ENCODE measurements at regions not wholly inside any gene's neighbourhood (a gene's known extent, or its start where the extent isn't known, plus 50 kb on each side); places are given as distances from the start of the nearest gene placed in this dataset.

DNA sequence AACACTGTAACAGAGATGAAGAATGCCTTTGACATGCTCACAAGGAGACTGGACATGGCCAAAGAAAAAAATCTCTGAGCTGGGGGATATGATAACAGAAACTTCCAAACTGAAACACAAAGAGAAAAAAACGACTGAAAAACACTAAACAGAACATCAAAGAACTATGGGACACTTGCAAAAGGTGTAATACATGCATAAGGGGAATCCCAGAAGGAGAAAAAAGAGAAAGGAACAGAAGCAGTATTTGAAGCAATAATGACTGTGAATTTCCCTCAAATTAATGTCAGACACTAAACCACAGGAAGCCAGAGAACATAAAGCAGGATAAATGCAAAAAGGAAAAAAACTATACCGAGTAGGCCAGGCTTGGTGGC is 117.4 kb upstream of the ARID1B start:
- TF ChIP-seq, protein P1, sequence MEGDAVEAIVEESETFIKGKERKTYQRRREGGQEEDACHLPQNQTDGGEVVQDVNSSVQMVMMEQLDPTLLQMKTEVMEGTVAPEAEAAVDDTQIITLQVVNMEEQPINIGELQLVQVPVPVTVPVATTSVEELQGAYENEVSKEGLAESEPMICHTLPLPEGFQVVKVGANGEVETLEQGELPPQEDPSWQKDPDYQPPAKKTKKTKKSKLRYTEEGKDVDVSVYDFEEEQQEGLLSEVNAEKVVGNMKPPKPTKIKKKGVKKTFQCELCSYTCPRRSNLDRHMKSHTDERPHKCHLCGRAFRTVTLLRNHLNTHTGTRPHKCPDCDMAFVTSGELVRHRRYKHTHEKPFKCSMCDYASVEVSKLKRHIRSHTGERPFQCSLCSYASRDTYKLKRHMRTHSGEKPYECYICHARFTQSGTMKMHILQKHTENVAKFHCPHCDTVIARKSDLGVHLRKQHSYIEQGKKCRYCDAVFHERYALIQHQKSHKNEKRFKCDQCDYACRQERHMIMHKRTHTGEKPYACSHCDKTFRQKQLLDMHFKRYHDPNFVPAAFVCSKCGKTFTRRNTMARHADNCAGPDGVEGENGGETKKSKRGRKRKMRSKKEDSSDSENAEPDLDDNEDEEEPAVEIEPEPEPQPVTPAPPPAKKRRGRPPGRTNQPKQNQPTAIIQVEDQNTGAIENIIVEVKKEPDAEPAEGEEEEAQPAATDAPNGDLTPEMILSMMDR (IDR thresholded peaks at IDR 0.05; ENCODE audit: insufficient read depth, low read depth, low read length, missing control alignments) = no peak
- DNase-seq (ENCODE audit: low read depth) = peak; percentile 35
- H3K4me3 ChIP-seq (ENCODE audit: low read depth, low read length) = no peak overlapping the region

DNA sequence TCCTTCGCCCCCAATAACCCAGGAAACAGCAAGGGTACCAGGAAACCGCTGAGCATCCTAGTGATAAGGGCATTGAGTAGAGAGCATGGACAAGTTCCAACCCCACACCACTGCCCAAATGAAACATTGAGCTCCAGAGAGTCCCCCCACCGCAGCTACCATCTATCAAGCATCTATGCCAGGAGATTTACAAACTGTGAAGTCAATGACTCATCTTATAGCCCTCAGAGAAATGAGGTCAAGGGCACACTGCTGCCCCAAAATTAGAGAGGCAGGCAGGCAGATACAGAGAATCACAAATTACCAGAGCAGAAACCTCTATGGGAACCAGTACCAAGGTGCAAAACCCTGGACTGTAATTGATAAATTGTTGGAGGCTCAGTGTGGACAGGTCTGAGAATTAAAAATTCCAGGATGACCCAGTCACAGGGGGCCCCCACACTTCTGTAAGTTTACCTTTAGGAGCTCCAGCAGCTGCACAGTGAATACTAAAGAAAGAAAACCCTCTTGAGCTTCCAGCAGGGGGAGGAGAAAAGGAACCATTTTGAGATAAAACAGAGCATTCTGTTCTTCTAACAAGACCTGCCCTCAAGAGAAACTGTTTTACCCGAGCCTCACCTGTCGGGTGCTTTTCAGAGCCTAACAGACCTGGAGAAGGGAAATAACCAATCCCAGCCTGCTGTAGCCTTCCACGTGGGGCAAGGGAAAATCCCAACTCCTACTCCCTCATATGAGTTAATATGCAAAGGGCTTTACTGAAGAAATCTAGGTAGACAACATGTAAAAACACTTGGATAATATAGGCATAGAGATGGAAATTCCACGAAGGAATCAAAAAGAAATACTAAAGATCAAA is 118.0 kb upstream of the ARID1B start:
- DNase-seq (ENCODE audit: low read depth) = peak; percentile 43
- H3K4me3 ChIP-seq (ENCODE audit: low read depth, low read length) = no peak overlapping the region
- TF ChIP-seq, protein P1 (IDR thresholded peaks at IDR 0.05; ENCODE audit: insufficient read depth, low read depth, low read length, missing control alignments) = no peak

DNA sequence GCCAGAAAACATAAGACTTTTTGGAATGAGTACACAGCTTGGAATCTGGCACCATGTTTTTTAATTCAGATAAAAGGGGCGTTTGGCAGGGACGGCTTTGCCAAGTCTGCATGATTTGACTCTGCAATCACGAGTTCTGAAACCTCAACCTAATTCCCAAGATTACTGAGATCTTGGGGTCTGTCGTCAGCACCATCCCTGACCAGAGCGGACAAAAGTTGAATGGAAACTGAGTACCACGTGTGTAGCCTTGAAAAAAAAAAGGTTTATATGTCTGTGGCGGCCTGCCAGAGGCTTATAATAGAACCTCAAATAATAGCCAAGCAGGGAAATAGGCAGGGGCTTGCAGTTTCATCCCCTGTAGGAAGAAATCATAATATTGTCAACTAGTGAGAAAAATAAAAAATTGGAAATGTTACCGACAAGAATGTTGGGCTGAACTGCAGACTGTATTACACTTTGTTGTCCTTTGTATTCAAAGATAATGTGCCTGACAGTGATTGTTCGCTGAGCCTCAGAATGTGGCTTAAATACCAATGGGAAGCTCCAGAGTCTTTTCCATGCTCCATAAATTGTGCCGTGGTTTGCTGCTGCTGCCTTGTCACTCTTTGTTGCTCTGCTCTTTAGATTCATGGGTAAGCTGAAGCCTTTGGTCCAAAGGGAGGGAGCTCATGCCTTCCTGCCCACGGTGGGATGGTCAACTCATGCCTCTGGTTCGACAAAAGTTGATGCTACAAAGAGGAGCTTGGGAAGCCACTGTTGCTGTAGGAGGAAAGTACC is 118.8 kb upstream of the ARID1B start:
- TF ChIP-seq, protein P1 (IDR thresholded peaks at IDR 0.05; ENCODE audit: insufficient read depth, low read depth, low read length, missing control alignments) = no peak
- no peak overlapping the region for H3K4me3 ChIP-seq (ENCODE audit: low read depth, low read length)
- no peak for DNase-seq (ENCODE audit: low read depth)

DNA sequence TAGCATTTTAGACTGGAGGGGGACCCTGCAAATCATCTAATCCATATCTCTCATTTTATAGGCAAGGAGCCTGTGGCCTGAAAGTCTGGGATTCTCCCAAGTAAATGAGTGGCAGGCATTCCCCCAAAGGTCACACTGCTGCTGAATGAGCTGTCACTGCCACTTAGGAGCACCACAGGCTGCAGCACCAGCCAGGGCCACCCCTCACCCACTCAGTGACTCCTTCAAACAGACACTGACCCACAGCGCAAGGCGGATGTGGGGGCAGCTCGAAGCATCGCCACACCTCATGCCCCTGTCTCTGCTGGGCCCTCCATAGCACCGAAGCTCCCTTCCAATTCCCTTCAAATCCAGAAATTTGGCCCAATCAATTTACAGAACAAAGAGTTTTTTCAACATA is 119.9 kb upstream of the ARID1B start:
- DNase-seq (ENCODE audit: low read depth) = no peak
- TF ChIP-seq, protein P1 (IDR thresholded peaks at IDR 0.05; ENCODE audit: insufficient read depth, low read depth, low read length, missing control alignments) = no peak
- H3K4me3 ChIP-seq (ENCODE audit: low read depth, low read length) = no peak overlapping the region

DNA sequence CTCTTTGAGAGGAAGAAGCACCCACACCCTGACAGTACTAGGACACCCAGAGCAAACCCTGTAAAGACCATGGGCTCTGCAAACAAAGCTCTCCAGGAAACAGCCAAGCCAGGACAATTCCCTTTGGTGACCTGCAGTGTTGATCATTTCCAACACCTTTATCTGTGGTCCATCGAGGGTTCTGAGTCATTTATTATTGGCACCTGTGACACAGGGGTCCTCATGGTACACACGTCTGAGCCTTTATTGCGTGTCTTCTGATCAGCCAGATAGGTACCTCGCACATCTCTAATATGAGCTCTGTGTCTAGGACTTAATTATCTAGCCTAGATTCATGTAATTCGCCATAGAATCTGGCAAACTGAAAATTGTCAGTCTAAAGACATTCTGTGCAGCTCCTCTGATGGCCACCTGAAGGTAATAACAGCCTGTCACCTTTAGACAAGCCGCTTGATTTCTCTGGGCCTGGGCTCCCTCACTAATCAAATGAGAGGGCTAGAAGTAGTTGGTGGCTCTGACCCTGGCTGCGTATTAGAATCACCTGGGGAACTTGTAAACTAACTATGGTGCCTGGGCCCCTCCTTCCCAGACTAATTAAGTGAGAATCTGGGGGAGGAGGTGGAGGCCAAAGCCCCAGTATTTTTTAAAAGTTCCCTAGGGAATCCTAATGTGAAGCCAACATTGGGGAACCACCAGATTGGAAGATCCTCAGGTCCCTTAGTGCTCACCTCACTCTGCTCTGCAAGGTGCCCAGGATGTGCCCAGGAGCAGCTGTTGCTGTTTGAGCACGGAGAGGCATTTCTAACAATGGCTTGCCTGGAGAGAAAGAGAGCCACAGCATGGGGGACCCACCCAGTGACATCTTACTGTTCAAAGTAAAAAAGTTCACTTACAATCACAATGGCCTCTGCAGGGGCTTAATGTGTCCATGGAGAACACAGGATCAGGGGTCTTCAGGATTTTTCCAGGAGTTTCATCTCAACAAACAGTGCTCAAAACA is 122.0 kb upstream of the ARID1B start:
- TF ChIP-seq, protein P1 (IDR thresholded peaks at IDR 0.05; ENCODE audit: insufficient read depth, low read depth, low read length, missing control alignments) = no peak
- H3K4me3 ChIP-seq (ENCODE audit: low read depth, low read length) = no peak overlapping the region
- DNase-seq (ENCODE audit: low read depth) = no peak

DNA sequence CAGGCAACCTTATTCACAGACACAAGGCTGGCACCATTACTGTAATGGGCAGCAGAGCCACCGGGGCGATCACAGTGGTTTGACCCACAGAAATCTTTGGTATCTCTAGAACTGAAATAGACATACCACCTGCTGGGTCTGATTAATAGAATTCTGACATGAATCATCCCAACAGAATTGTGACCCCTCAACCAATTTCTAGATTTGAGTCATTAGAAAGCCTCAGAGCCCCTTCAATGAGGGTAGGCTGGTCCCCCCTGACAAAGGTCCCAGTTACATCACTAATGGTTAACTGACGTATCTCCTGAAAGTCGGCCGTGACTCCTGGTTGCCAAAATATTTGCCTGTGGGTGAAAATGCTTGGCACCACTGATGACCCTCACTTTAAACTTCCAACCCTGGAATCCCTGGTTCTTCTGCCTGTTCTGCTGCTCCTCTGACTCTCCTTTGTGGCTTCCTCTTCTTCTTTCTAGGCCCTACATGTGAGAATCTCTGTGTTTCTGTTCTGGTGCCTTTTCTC is 124.9 kb upstream of the ARID1B start:
- H3K4me3 ChIP-seq (ENCODE audit: low read depth, low read length) = no peak overlapping the region
- TF ChIP-seq, protein P1 (IDR thresholded peaks at IDR 0.05; ENCODE audit: insufficient read depth, low read depth, low read length, missing control alignments) = no peak
- peak; percentile 50 for DNase-seq (ENCODE audit: low read depth)
